HL-60 (cell line): ENCODE measurements at regions not wholly inside any gene's neighbourhood (a gene's known extent, or its start where the extent isn't known, plus 50 kb on each side); places are given as distances from the start of the nearest gene placed in this dataset.
"Not testable (repeated sequence)": the region's sequence is repeated elsewhere in the genome, so short reads cannot be mapped to it uniquely, and the experiment has no call there.

Experiments used
- CTCF ChIP-seq: IDR thresholded peaks from one replicate; pipeline ENCODE4 v1.5.1; 2011; ENCODE audit warnings: low read length, control low read depth, inconsistent platforms; ENCODE audit not compliant: insufficient read depth
- GABPA ChIP-seq: IDR thresholded peaks from 2 replicates; pipeline ENCODE4 v1.6.1; 2012; ENCODE audit warnings: low read depth
- POLR2AphosphoS5 ChIP-seq: IDR thresholded peaks from 2 replicates; pipeline ENCODE4 v1.6.1; 2012; ENCODE audit warnings: low read depth
- REST ChIP-seq: IDR thresholded peaks from 2 replicates; pipeline ENCODE4 v1.6.1; 2012; ENCODE audit warnings: low read depth; ENCODE audit not compliant: insufficient replicate concordance
- SPI1 ChIP-seq: IDR thresholded peaks from 2 replicates; pipeline ENCODE4 v1.6.1; 2012; ENCODE audit warnings: low read depth, mild to moderate bottlenecking, borderline replicate concordance

- TF ChIP-seq CTCF, POLR2AphosphoS5, GABPA, REST, SPI1: not testable (repeated sequence)
Measured at GRCh38 chr15:24202297-24202696, 473.3 kb upstream of the NPAP1 start.
